ENCODE measurements at regions not wholly inside any gene's neighbourhood (a gene's known extent, or its start where the extent isn't known, plus 50 kb on each side); places are given as distances from the start of the nearest gene placed in this dataset.
A peak's percentile ranks its signal among the peaks of the same experiment; 100 is the strongest.

DNA sequence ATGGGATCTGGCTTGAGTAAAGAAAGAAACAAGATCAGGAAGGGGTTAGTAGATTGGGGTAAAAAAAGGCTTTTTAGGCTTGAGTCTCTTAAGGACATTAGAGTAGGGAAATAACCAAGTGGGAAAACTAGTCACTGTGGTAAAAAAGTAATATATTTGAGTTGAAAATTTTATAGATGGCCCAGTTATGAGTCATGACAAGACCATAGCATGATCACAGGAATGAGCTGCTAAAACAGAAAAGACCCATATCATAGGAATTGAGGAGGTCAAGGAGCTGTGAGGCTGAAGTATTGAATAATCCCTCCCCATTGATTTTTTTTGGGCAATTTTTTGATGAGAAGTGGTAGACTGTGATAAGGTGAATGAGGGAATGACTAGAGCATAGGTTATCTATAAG is 69.2 kb upstream of the TBC1D5 start:
- Histone ChIP-seq H3K9me2 (ENCODE audit: insufficient read depth, low read length) (peaks cover 3% of the 10 kb centered on the region; the same call in 1 of the 2 replicates), H2AFZ (ENCODE audit: low read length) (no peak overlapping the region), H3K4me2 (ENCODE audit: low read length) (no peak overlapping the region), H3K79me2 (ENCODE audit: insufficient read depth, low read depth, low read length) (no peaks in the 10 kb centered on the region), H3K9me3 (ENCODE audit: low read length) (no peaks in the 10 kb centered on the region), H3K27ac (ENCODE audit: low read depth, low read length, poor library complexity, severe bottlenecking) (no peak overlapping the region), H3K4me3 (ENCODE audit: low read depth, low read length, poor library complexity, severe bottlenecking) (no peak overlapping the region), H3K4me1 (ENCODE audit: insufficient read depth, low read length, poor library complexity, severe bottlenecking) (no peaks in the 10 kb centered on the region), H4K20me1 (ENCODE audit: insufficient read depth, low read length) (no peaks in the 10 kb centered on the region), H3K36me3 (ENCODE audit: insufficient read depth, low read length) (no peaks in the 10 kb centered on the region)
- no TSS peak for BruUV-seq (replicated peaks)
- ChIA-PET CTCF (ENCODE audit: unreplicated experiment) (no interaction called here), POLR2A (interaction anchor here (0.5 to 1.5 kb wide), 3 partner anchors 11 to 86 kb away, joined by 3 to 4 read pairs (median 3); no protein-coding TSS in a partner anchor)
- no peak for TF ChIP-seq EZH2phosphoT487 (IDR thresholded peaks at IDR 0.05; ENCODE audit: borderline replicate concordance, low read depth, low read length)
- no peak for TF ChIP-seq CTCF (conservative IDR thresholded peaks at IDR 0.05; ENCODE audit: low read length)
- DNase-seq (ENCODE audit: low spot score), result no peak
- intact Hi-C loops (cut with micrococcal nuclease; ENCODE audit: unreplicated experiment), result no loop called here

GRCh38 chr3:17810759-17811158 is 68.3 kb upstream of the TBC1D5 start:
- POLR2A ChIA-PET, result no interaction called here

More at GRCh38 chr3:17810759-17811158, 68.3 kb upstream of the TBC1D5 start:
- TF ChIP-seq EZH2phosphoT487 (IDR thresholded peaks at IDR 0.05; ENCODE audit: borderline replicate concordance, low read depth, low read length) (no peak), CTCF (conservative IDR thresholded peaks at IDR 0.05; ENCODE audit: low read length) (peak; percentile 57)
- Histone ChIP-seq H3K4me1 (ENCODE audit: insufficient read depth, low read length, poor library complexity, severe bottlenecking) (no peaks in the 10 kb centered on the region), H3K79me2 (ENCODE audit: insufficient read depth, low read depth, low read length) (no peaks in the 10 kb centered on the region), H3K36me3 (ENCODE audit: insufficient read depth, low read length) (no peaks in the 10 kb centered on the region), H3K27ac (ENCODE audit: low read depth, low read length, poor library complexity, severe bottlenecking) (no peak overlapping the region), H4K20me1 (ENCODE audit: insufficient read depth, low read length) (no peaks in the 10 kb centered on the region), H3K4me3 (ENCODE audit: low read depth, low read length, poor library complexity, severe bottlenecking) (no peak overlapping the region), H2AFZ (ENCODE audit: low read length) (no peak overlapping the region), H3K9me3 (ENCODE audit: low read length) (no peaks in the 10 kb centered on the region), H3K4me2 (ENCODE audit: low read length) (no peak overlapping the region), H3K9me2 (ENCODE audit: insufficient read depth, low read length) (peaks cover 3% of the 10 kb centered on the region; the same call in 1 of the 2 replicates)
- CTCF ChIA-PET (ENCODE audit: unreplicated experiment), result no interaction called here
- peak; percentile 11 for DNase-seq (ENCODE audit: low spot score)
- intact Hi-C loops (cut with micrococcal nuclease; ENCODE audit: unreplicated experiment), result no loop called here
- BruUV-seq (replicated peaks), result no TSS peak
